H9 (cell line): ENCODE measurements at regions not wholly inside any gene's neighbourhood (a gene's known extent, or its start where the extent isn't known, plus 50 kb on each side); places are given as distances from the start of the nearest gene placed in this dataset.

Experiments
- DNase-seq: peaks from one replicate; pipeline ENCODE4 v3.0.0-alpha.2; 2017
- H2AFZ ChIP-seq: one replicate; pipeline ENCODE4 v1.6.1; 2013; ENCODE audit warnings: mild to moderate bottlenecking, low read length, control low read depth, moderate library complexity
- H2AK5ac ChIP-seq: 2 replicates; pipeline ENCODE4 v1.6.1; 2013; ENCODE audit warnings: low read length, control low read depth, mixed read lengths; ENCODE audit not compliant: insufficient read length
- H2BK120ac ChIP-seq: one replicate; pipeline ENCODE4 v1.6.1; 2013; ENCODE audit warnings: low read depth, mild to moderate bottlenecking, low read length, control low read depth, inconsistent platforms; ENCODE audit not compliant: poor library complexity, severe bottlenecking
- H2BK12ac ChIP-seq: 2 replicates; pipeline ENCODE4 v1.6.1; 2013; ENCODE audit warnings: low read length, control low read depth, mixed read lengths, low read depth; ENCODE audit not compliant: insufficient read length
- H2BK15ac ChIP-seq: 2 replicates; pipeline ENCODE4 v1.6.1; 2013; ENCODE audit warnings: low read depth, low read length, control low read depth
- H2BK20ac ChIP-seq: one replicate; pipeline ENCODE4 v1.6.1; 2013; ENCODE audit warnings: low read depth, mild to moderate bottlenecking, low read length, control low read depth, inconsistent platforms; ENCODE audit not compliant: poor library complexity, severe bottlenecking
- H2BK5ac ChIP-seq: 2 replicates; pipeline ENCODE4 v1.6.1; 2013; ENCODE audit warnings: low read length, control low read depth, mixed read lengths; ENCODE audit not compliant: insufficient read length
- H3K14ac ChIP-seq: 2 replicates; pipeline ENCODE4 v1.6.1; 2013; ENCODE audit warnings: low read length, control low read depth; ENCODE audit not compliant: insufficient read depth
- H3K18ac ChIP-seq: 2 replicates; pipeline ENCODE4 v1.6.1; 2013; ENCODE audit warnings: low read depth, mild to moderate bottlenecking, mixed read lengths, low read length, control low read depth; ENCODE audit not compliant: insufficient read length
- H3K23ac ChIP-seq: 2 replicates; pipeline ENCODE4 v1.6.1; 2013; ENCODE audit warnings: low read length, control low read depth, mixed read lengths, low read depth; ENCODE audit not compliant: insufficient read length
- H3K23me2 ChIP-seq: 2 replicates; pipeline ENCODE4 v1.6.1; 2013; ENCODE audit warnings: low read depth, mild to moderate bottlenecking, mixed read lengths, low read length, control low read depth; ENCODE audit not compliant: insufficient read length, poor library complexity, severe bottlenecking
- H3K27ac ChIP-seq: 2 replicates; pipeline ENCODE4 v1.5.1; 2013; ENCODE audit warnings: low read length, control low read depth, mixed read lengths, low read depth; ENCODE audit not compliant: insufficient read length
- H3K27me3 ChIP-seq: 2 replicates; pipeline ENCODE4 v1.6.1; 2013; ENCODE audit warnings: low read length, control low read depth, inconsistent platforms; ENCODE audit not compliant: insufficient read depth
- H3K4ac ChIP-seq: 2 replicates; pipeline ENCODE4 v1.6.1; 2013; ENCODE audit warnings: low read depth, mild to moderate bottlenecking, control low read depth, inconsistent platforms, low read length, moderate library complexity
- H3K4me1 ChIP-seq: 2 replicates; pipeline ENCODE4 v1.6.1; 2013; ENCODE audit warnings: low read length, control low read depth, inconsistent platforms; ENCODE audit not compliant: insufficient read depth
- H3K4me2 ChIP-seq: 2 replicates; pipeline ENCODE4 v1.6.1; 2013; ENCODE audit warnings: low read length, control low read depth, mixed read lengths; ENCODE audit not compliant: insufficient read length, insufficient read depth
- H3K56ac ChIP-seq: 2 replicates; pipeline ENCODE4 v1.6.1; 2013; ENCODE audit warnings: low read depth, mild to moderate bottlenecking, mixed read lengths, low read length, control low read depth; ENCODE audit not compliant: insufficient read length
- H3K79me1 ChIP-seq: 2 replicates; pipeline ENCODE4 v1.6.1; 2013; ENCODE audit warnings: low read depth, mild to moderate bottlenecking, moderate library complexity, low read length, control low read depth, inconsistent platforms; ENCODE audit not compliant: insufficient read depth, poor library complexity, severe bottlenecking
- H3K79me2 ChIP-seq: 2 replicates; pipeline ENCODE4 v1.6.1; 2013; ENCODE audit warnings: low read length, control low read depth, inconsistent platforms; ENCODE audit not compliant: insufficient read depth
- H3K9ac ChIP-seq: 2 replicates; pipeline ENCODE4 v1.6.1; 2013; ENCODE audit warnings: low read length, control low read depth, mixed read lengths; ENCODE audit not compliant: insufficient read length; ENCODE audit errors: extremely low read depth
- H3K9me3 ChIP-seq: one replicate; pipeline ENCODE4 v1.6.1; 2013; ENCODE audit warnings: low read depth, low read length, inconsistent platforms; ENCODE audit not compliant: control insufficient read depth
- H3T11ph ChIP-seq: one replicate; pipeline ENCODE4 v1.6.1; 2013; ENCODE audit warnings: mild to moderate bottlenecking, low read length, control low read depth, inconsistent platforms
- H4K20me1 ChIP-seq: one replicate; pipeline ENCODE4 v1.6.1; 2013; ENCODE audit not compliant: control insufficient read depth, insufficient read length, insufficient read depth
- H4K5ac ChIP-seq: 2 replicates; pipeline ENCODE4 v1.6.1; 2013; ENCODE audit warnings: low read depth, mild to moderate bottlenecking, mixed read lengths, low read length, control low read depth; ENCODE audit not compliant: insufficient read length
- H4K8ac ChIP-seq: replicated peaks from 2 replicates; pipeline ENCODE4 v1.6.1; 2013; ENCODE audit warnings: low read length, control low read depth, mixed read lengths, low read depth; ENCODE audit not compliant: insufficient read length
- H4K91ac ChIP-seq: 2 replicates; pipeline ENCODE4 v1.6.1; 2013; ENCODE audit warnings: low read depth, mild to moderate bottlenecking, moderate library complexity, mixed read lengths, low read length, control low read depth; ENCODE audit not compliant: insufficient read length
- H3K27ac Mint-ChIP-seq, 3 experiments: 2 replicates in 2 of 3; 3 replicates in 1 of 3; pipeline ENCODE4 v1.8.0; 2020 to 2021; ENCODE audit warnings: mixed read lengths in 3 of 3, mild to moderate bottlenecking in 1 of 3, moderate library complexity in 1 of 3
- H3K27me3 Mint-ChIP-seq: 2 replicates; pipeline ENCODE4 v1.8.0; 2021; ENCODE audit warnings: low read depth, mild to moderate bottlenecking, moderate library complexity, mixed read lengths
- H3K36me3 Mint-ChIP-seq, 3 experiments: 2 replicates in 2 of 3; 3 replicates in 1 of 3; pipeline ENCODE4 v1.8.0; 2020 to 2021; ENCODE audit warnings: low read depth in 3 of 3, mixed read lengths in 3 of 3; ENCODE audit not compliant: insufficient read depth in 1 of 3
- H3K4me1 Mint-ChIP-seq, 2 experiments: 2 replicates each; pipeline ENCODE4 v1.8.0; 2020; ENCODE audit warnings: mixed read lengths in 2 of 2
- H3K4me3 Mint-ChIP-seq, 2 experiments: 2 replicates in 1 of 2; 3 replicates in 1 of 2; pipeline ENCODE4 v1.8.0; 2020 to 2021; ENCODE audit warnings: mild to moderate bottlenecking in 2 of 2, mixed read lengths in 2 of 2, moderate library complexity in 1 of 2
- H3K9me3 Mint-ChIP-seq, 2 experiments: 2 replicates in 1 of 2; 3 replicates in 1 of 2; pipeline ENCODE4 v1.8.0; 2020; ENCODE audit warnings: mild to moderate bottlenecking in 2 of 2, mixed read lengths in 2 of 2, moderate library complexity in 1 of 2
- TF ChIP-seq, protein P1 (sequence below): fragments of 200-600 bp; sonication (generic); conservative IDR thresholded peaks from 3 replicates; pipeline ENCODE4 v1.8.0; 2021; ENCODE audit warnings: antibody characterized with exemption, mild to moderate bottlenecking

DNA sequence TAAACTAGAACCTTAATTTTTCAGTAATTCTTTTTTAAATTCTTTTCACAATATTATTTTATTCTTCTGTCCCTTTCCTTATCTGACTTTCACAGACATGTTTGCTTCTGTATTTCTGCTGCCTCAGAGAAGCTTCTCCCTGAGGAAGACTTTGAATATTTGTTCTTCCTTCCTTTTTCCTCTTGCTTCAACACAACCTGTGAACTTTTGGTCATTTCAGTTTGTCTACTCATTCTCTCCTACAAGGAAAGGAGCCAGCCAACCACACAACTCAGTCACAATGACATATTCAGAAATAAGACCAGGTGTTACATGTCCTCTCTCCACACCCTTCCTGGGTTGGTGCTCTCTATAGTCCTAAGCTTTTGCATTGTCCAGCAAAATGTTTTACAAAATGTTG lies 310.4 kb downstream of the TFAP2B start:
- no peaks in the 10 kb centered on the region for H3K4me1 Mint-ChIP-seq
- H3T11ph ChIP-seq = no peak overlapping the region
- H2BK20ac ChIP-seq = no peak overlapping the region
- H3K14ac ChIP-seq = no peak overlapping the region
- H3K18ac ChIP-seq = no peak overlapping the region
- H3K27me3 ChIP-seq = no peaks in the 10 kb centered on the region
- H3K36me3 Mint-ChIP-seq = no peaks in the 10 kb centered on the region; a peak in 1 of 7 replicates
- no peak overlapping the region for H3K27ac ChIP-seq
- H3K79me1 ChIP-seq = no peaks in the 10 kb centered on the region
- H3K9me3 Mint-ChIP-seq = peaks cover 14 to 18% of the 10 kb centered on the region in 2 experiments; a peak in 4 of 5 replicates
- no peaks in the 10 kb centered on the region for H3K23me2 ChIP-seq
- no peaks in the 10 kb centered on the region for H4K20me1 ChIP-seq
- no peak overlapping the region for H4K8ac ChIP-seq
- H3K9ac ChIP-seq = no peak overlapping the region
- H3K4me1 ChIP-seq = no peaks in the 10 kb centered on the region
- H3K27me3 Mint-ChIP-seq = no peaks in the 10 kb centered on the region
- H2BK15ac ChIP-seq = no peak overlapping the region
- H2AFZ ChIP-seq = no peak overlapping the region
- no peak overlapping the region for H2BK120ac ChIP-seq
- H2BK12ac ChIP-seq = no peak overlapping the region
- H3K23ac ChIP-seq = no peak overlapping the region
- DNase-seq = no peak
- no peak overlapping the region for H2BK5ac ChIP-seq
- H3K56ac ChIP-seq = no peak overlapping the region
- H3K4me2 ChIP-seq = no peak overlapping the region
- H3K4ac ChIP-seq = no peak overlapping the region
- no peak overlapping the region for H3K27ac Mint-ChIP-seq
- H3K4me3 Mint-ChIP-seq = no peak overlapping the region
- no peaks in the 10 kb centered on the region for H3K79me2 ChIP-seq
- H2AK5ac ChIP-seq = no peak overlapping the region
- H4K91ac ChIP-seq = no peak overlapping the region
- TF ChIP-seq, protein P1, sequence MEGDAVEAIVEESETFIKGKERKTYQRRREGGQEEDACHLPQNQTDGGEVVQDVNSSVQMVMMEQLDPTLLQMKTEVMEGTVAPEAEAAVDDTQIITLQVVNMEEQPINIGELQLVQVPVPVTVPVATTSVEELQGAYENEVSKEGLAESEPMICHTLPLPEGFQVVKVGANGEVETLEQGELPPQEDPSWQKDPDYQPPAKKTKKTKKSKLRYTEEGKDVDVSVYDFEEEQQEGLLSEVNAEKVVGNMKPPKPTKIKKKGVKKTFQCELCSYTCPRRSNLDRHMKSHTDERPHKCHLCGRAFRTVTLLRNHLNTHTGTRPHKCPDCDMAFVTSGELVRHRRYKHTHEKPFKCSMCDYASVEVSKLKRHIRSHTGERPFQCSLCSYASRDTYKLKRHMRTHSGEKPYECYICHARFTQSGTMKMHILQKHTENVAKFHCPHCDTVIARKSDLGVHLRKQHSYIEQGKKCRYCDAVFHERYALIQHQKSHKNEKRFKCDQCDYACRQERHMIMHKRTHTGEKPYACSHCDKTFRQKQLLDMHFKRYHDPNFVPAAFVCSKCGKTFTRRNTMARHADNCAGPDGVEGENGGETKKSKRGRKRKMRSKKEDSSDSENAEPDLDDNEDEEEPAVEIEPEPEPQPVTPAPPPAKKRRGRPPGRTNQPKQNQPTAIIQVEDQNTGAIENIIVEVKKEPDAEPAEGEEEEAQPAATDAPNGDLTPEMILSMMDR = no peak
- H4K5ac ChIP-seq = no peak overlapping the region
- H3K9me3 ChIP-seq = no peaks in the 10 kb centered on the region
